AG04449 (cell line): ENCODE measurements at regions not wholly inside any gene's neighbourhood (a gene's known extent, or its start where the extent isn't known, plus 50 kb on each side); places are given as distances from the start of the nearest gene placed in this dataset.

Source experiments
- CTCF ChIA-PET: fragments of 350-600 bp; formaldehyde crosslinking; extraction: SDS; loops from one replicate; lab custom pipeline; 2021; ENCODE audit warnings: antibody characterized with exemption; lab: Yijun Ruan, JAX
- POLR2A ChIA-PET: fragments of 400-600, 350-600 bp; formaldehyde crosslinking; extraction: SDS; loops from one replicate; lab custom pipeline; 2020; ENCODE audit warnings: antibody characterized with exemption, inconsistent platforms; lab: Yijun Ruan, JAX
- DNase-seq: peaks from one replicate; pipeline ENCODE4 v3.0.0-alpha.2; 2010; ENCODE audit warnings: low read depth, low spot score
- H3K4me3 ChIP-seq: 2 replicates; pipeline ENCODE4 v1.5.1; 2011; ENCODE audit warnings: low read depth, mild to moderate bottlenecking, control low read depth, low read length
- TF ChIP-seq, protein P1 (sequence below): IDR thresholded peaks from one replicate; pipeline ENCODE4 v1.5.1; 2011; ENCODE audit warnings: mild to moderate bottlenecking, moderate library complexity, low read length, control low read depth, inconsistent platforms; ENCODE audit not compliant: insufficient read depth; ENCODE audit errors: missing control alignments

DNA sequence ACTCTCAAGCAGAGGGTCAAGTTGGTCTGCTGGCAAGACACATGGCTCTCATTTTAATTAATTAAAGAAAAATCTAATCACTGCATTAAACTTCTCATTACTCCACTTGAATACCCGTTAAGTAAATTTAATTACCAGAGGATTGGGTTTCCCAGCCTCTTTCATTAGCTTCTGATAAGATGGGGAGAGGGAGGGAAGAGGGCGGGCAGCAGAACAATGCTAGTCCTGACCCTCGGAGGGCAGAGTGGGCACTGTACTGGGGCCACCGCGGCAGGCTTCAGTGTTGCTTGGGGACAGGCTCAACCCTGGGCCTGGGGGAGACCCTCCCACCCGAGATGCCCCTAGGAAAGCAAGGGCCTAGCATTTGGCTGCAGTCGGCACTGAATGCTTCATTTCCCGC, 55.6 kb upstream of the LINGO1 start:
- TF ChIP-seq, protein P1, sequence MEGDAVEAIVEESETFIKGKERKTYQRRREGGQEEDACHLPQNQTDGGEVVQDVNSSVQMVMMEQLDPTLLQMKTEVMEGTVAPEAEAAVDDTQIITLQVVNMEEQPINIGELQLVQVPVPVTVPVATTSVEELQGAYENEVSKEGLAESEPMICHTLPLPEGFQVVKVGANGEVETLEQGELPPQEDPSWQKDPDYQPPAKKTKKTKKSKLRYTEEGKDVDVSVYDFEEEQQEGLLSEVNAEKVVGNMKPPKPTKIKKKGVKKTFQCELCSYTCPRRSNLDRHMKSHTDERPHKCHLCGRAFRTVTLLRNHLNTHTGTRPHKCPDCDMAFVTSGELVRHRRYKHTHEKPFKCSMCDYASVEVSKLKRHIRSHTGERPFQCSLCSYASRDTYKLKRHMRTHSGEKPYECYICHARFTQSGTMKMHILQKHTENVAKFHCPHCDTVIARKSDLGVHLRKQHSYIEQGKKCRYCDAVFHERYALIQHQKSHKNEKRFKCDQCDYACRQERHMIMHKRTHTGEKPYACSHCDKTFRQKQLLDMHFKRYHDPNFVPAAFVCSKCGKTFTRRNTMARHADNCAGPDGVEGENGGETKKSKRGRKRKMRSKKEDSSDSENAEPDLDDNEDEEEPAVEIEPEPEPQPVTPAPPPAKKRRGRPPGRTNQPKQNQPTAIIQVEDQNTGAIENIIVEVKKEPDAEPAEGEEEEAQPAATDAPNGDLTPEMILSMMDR = no peak
- no peak overlapping the region for H3K4me3 ChIP-seq
- no peak for DNase-seq
- POLR2A ChIA-PET = no interaction called here
- CTCF ChIA-PET = no interaction called here

DNA sequence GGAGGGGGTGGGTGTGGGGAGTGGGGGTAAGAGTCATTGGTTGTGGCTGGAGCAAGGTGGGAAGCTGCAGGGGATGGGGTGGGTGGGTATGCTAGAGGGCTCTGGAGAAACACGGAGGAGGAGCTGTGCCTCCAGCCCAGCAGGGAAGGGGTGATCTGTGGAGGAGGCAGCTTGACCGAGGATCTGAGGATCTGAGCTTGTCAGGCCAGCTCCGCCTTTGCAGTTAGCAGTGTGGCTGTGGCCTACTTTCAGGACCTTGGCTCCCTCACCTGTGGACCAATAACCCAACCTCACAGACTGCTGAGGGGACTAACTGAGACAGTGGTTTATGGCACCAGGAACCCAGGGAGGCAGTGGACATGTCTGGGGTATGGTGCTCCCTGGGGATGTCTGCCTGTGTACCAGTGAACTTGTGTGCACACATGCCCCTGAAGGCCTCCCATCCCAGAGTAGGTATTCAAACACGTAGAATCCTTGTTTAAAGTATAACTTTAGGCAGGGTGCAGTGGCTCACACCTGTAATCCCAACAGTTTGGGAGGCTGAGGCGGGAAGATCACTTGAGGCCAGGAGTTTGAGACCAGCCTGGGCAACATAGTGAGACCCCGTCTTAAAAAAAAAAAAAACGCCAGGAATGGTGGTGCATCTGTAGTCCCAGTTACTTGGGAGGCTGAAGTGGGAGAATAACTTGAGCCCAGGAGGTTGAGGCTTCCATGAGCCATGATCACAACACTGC, 52.5 kb upstream of the LINGO1 start:
- no peak for DNase-seq
- CTCF ChIA-PET = interaction anchor here (0.9 kb wide), 1 partner anchor 52 kb away, joined by 4 read pairs; no protein-coding TSS in a partner anchor
- TF ChIP-seq, protein P1 = no peak
- no peak overlapping the region for H3K4me3 ChIP-seq
- POLR2A ChIA-PET = no interaction called here

DNA sequence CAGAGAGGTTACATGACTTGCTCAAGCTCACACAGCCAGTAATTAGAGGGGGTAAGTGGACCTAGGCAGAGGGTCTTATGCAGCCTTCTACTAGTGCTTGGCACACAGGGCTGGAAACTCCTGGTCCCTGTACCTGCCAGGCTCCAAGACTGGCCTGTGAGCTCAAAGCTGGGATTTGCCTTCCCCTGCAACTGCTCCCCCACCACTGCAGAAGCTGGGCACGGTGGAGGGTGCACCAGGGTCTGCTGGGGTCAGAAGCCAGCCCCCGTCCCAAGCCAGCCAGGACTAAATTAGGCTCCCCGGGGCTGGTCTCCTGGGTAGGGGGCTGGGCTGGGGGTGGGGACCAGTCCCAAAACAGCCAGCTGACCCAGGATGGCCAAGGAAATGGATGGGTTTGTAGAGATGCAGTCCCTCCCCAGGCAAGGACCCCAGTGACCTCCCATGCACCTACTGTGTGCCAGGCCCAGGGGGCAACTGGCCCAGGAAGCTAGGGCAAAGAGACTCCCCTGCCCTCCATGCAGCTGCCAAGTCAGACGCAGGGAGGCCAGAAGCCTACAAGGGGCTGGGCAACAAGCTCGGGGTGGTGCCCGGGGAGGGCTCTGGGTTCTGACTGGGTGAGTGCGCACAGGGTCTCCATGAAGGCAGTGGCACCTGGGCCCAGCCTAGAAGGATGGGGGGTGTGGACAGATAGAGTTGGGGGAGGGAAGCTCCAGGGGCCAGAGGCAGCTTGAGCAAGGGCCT, 51.8 kb upstream of the LINGO1 start:
- CTCF ChIA-PET = interaction anchor here (0.9 kb wide), 1 partner anchor 51 kb away, joined by 4 read pairs; no protein-coding TSS in a partner anchor
- no peak overlapping the region for H3K4me3 ChIP-seq
- POLR2A ChIA-PET = no interaction called here
- DNase-seq = no peak
- TF ChIP-seq, protein P1 = no peak

DNA sequence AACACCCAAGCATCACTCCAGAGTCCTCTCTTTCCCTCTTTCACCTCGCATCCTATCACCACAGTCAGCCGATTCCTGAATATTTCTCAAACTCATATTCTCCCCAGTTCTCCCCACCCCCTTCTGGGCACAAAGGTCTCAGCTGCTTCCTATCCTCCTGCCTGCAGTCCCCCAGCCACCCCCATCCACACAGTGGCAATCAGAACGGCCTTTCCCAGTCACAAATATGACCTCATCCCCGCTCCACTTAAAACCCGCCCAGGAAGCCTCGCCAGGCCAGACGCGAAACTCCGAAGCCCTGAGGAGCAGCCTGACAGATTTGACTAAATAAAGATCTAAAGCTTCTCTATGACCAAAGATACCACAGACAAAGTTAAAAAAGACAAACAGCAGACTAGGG, 49.9 kb upstream of the LINGO1 start:
- POLR2A ChIA-PET = no interaction called here
- DNase-seq = no peak

More for the DNA sequence above, 49.9 kb upstream of the LINGO1 start:
- TF ChIP-seq, protein P1 = no peak
- H3K4me3 ChIP-seq = no peak overlapping the region
- CTCF ChIA-PET = no interaction called here
